Stimulated activated CD4-positive, alpha-beta T cell treated with anti-CD3 and anti-CD28 coated beads, Interleukin-4, amount 100 ng/mL, for 24 hours (primary cell): ENCODE measurements at regions not wholly inside any gene's neighbourhood (a gene's known extent, or its start where the extent isn't known, plus 50 kb on each side); places are given as distances from the start of the nearest gene placed in this dataset.
A peak's percentile ranks its signal among the peaks of the same experiment; 100 is the strongest.
"Not testable (repeated sequence)": the region's sequence is repeated elsewhere in the genome, so short reads cannot be mapped to it uniquely, and the experiment has no call there.

Source experiments
- DNase-seq: peaks from one replicate; pipeline ENCODE4 v3.0.0-alpha.2; 2020

GRCh38 chr9:62798884-62799850 lies 1609.3 kb downstream of the SPATA31A7 start:
- DNase-seq: not testable (repeated sequence)

- DNase-seq: not testable (repeated sequence)
Observed at GRCh38 chr9:62799851-62800371, 1610.1 kb downstream of the SPATA31A7 start.

- DNase-seq: not testable (repeated sequence)
Observed at GRCh38 chr9:62800451-62801371, 1610.9 kb downstream of the SPATA31A7 start.

GRCh38 chr9:62801372-62801811 lies 1611.6 kb downstream of the SPATA31A7 start:
- DNase-seq: not testable (repeated sequence)

- peak; percentile 55 for DNase-seq
Observed at GRCh38 chr9:62801961-62802718, 1612.3 kb downstream of the SPATA31A7 start.

GRCh38 chr9:62802719-62803079 lies 1612.9 kb downstream of the SPATA31A7 start:
- DNase-seq: not testable (repeated sequence)

- DNase-seq: not testable (repeated sequence)
Observed at GRCh38 chr9:62803099-62803498, 1613.3 kb downstream of the SPATA31A7 start.

GRCh38 chr9:62804314-62804713 lies 1614.5 kb downstream of the SPATA31A7 start:
- not testable (repeated sequence) for DNase-seq

GRCh38 chr9:62807424-62807823 lies 1617.6 kb downstream of the SPATA31A7 start:
- not testable (repeated sequence) for DNase-seq

- not testable (repeated sequence) for DNase-seq
Observed at GRCh38 chr9:62808081-62808480, 1618.2 kb downstream of the SPATA31A7 start.

GRCh38 chr9:62810318-62810717 lies 1620.5 kb downstream of the SPATA31A7 start:
- not testable (repeated sequence) for DNase-seq

GRCh38 chr9:62810811-62811315 lies 1621.0 kb downstream of the SPATA31A7 start:
- not testable (repeated sequence) for DNase-seq

- not testable (repeated sequence) for DNase-seq
Observed at GRCh38 chr9:62815436-62815835, 1625.6 kb downstream of the SPATA31A7 start.

- DNase-seq: not testable (repeated sequence)
Observed at GRCh38 chr9:62816331-62816730, 1626.5 kb downstream of the SPATA31A7 start.

- DNase-seq: not testable (repeated sequence)
Observed at GRCh38 chr9:62817214-62817613, 1627.4 kb downstream of the SPATA31A7 start.

- not testable (repeated sequence) for DNase-seq
Observed at GRCh38 chr9:62822185-62822584, 1632.3 kb downstream of the SPATA31A7 start.

GRCh38 chr9:62827957-62828907 lies 1638.4 kb downstream of the SPATA31A7 start:
- DNase-seq: not testable (repeated sequence)

GRCh38 chr9:62830829-62831459 lies 1641.1 kb downstream of the SPATA31A7 start:
- not testable (repeated sequence) for DNase-seq

GRCh38 chr9:62833323-62834200 lies 1643.7 kb downstream of the SPATA31A7 start:
- DNase-seq: not testable (repeated sequence)
